ENCODE measurements at regions not wholly inside any gene's neighbourhood (a gene's known extent, or its start where the extent isn't known, plus 50 kb on each side); places are given as distances from the start of the nearest gene placed in this dataset.

DNA sequence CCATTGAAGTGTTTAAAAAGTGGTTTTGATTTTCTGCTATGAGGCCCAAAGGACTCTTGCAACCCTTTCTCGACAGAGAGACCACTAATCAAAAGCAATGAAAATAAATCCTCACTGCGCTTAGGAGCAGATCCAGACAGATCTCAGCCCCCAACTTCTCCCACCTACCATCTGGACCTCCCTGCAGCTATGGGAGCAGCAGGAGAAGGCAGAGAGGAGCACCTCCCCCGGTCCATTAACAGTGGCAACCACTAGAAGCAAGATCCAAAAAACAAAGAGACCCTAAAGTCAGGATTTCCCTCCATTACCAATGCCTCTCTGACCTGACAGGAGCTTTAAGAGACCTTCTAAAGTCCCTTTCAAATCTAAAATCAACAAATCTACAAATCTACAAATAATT lies 99.0 kb upstream of the LSM8 start:
- no peak overlapping the region for H3K4me3 ChIP-seq (ENCODE audit: low read length)
- DNase-seq (ENCODE audit: low read depth): no peak
- TF ChIP-seq, protein P1, sequence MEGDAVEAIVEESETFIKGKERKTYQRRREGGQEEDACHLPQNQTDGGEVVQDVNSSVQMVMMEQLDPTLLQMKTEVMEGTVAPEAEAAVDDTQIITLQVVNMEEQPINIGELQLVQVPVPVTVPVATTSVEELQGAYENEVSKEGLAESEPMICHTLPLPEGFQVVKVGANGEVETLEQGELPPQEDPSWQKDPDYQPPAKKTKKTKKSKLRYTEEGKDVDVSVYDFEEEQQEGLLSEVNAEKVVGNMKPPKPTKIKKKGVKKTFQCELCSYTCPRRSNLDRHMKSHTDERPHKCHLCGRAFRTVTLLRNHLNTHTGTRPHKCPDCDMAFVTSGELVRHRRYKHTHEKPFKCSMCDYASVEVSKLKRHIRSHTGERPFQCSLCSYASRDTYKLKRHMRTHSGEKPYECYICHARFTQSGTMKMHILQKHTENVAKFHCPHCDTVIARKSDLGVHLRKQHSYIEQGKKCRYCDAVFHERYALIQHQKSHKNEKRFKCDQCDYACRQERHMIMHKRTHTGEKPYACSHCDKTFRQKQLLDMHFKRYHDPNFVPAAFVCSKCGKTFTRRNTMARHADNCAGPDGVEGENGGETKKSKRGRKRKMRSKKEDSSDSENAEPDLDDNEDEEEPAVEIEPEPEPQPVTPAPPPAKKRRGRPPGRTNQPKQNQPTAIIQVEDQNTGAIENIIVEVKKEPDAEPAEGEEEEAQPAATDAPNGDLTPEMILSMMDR (IDR thresholded peaks at IDR 0.05; ENCODE audit: insufficient read depth, low read depth, low read length, missing control alignments): no peak

DNA sequence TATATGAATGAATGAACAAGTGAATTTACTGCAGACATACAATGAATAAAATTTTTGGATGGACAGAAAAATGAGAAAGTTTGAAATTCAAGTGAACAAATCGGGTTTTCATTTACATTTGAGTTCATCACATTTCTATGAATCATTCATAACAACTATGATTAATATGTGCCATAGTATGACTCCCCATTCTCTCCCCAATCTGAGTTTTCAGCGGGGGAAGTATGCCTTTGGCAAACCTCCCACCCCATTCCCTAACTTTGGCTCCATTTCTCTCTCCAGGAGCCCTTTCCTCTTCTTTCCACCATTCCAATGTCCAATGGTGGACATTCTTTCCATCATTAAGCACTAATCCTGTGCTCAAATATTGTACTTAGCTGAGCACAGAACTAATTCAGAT lies 96.8 kb upstream of the LSM8 start:
- TF ChIP-seq, protein P1 (IDR thresholded peaks at IDR 0.05; ENCODE audit: insufficient read depth, low read depth, low read length, missing control alignments): no peak
- H3K4me3 ChIP-seq (ENCODE audit: low read length): no peak overlapping the region
- DNase-seq (ENCODE audit: low read depth): peak; percentile 44

DNA sequence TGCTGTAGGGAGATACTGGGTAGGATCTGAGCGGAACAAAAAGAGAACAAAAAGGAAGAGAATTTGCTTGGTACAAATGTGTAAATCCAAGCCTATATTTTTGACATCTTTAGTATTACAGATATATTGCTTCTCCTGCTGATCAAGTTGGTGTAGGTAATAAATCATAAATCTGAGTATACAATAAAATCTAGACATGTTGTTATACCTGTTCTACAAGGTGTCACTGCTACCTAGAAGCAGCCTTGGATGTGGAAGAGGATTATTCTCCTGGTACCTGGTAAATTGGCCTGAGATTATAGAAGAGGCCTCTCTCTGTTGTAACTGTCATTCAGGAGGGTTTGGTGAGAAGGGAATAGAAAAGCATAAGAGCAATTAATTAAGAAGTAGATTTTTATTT lies 89.9 kb upstream of the LSM8 start:
- H3K4me3 ChIP-seq (ENCODE audit: low read length): no peak overlapping the region
- peak; percentile 58 for DNase-seq (ENCODE audit: low read depth)
- TF ChIP-seq, protein P1 (IDR thresholded peaks at IDR 0.05; ENCODE audit: insufficient read depth, low read depth, low read length, missing control alignments): no peak

DNA sequence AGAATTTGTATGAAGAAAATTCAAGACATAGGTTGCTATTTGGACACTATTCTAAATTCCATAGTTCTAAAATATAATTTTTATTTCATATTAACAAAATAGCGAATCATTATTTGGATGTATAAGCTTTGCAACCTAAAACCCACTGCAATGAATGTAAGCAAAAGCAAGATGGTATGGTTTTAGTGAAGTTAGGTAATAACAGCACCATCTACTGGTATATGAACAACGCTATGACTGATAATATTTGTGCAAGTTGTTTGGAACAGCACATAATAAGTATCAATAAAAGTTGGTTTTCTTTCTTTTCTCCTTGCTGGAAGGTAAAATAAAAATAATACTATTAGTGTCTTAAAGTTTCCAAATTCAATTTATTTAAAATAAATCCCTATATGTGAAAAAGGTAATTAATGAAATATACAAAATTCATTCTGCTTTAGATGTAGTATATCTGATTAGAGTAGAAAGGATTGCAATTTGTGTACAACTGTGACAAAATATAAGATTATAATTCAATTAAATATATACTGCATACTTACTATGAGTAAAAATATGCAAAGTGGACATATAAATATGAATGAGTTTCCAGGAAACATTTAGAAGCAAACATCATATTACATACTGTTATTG lies 79.0 kb upstream of the LSM8 start:
- TF ChIP-seq, protein P1 (IDR thresholded peaks at IDR 0.05; ENCODE audit: insufficient read depth, low read depth, low read length, missing control alignments): peak; percentile 50
- no peak overlapping the region for H3K4me3 ChIP-seq (ENCODE audit: low read length)
- DNase-seq (ENCODE audit: low read depth): peak; percentile 58

DNA sequence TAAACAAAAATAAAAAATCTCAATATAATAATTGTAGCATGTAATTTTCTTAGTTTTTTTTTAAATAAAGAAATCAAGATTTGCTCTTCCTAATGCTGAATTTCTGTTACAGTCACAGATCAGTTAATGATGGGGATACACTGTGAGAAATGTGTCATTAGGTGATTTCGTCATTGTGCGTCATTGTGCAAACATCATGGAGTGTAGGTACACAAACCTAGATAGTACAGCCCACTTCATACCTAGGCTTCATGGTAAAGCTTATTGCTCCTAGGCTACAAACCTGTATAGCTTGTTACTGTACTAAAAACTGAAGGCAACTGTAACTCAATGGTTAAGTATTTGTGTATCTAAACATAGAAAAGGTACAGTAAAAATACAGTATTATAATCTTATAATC lies 74.4 kb upstream of the LSM8 start:
- TF ChIP-seq, protein P1 (IDR thresholded peaks at IDR 0.05; ENCODE audit: insufficient read depth, low read depth, low read length, missing control alignments): no peak
- DNase-seq (ENCODE audit: low read depth): peak; percentile 85
- H3K4me3 ChIP-seq (ENCODE audit: low read length): no peak overlapping the region

DNA sequence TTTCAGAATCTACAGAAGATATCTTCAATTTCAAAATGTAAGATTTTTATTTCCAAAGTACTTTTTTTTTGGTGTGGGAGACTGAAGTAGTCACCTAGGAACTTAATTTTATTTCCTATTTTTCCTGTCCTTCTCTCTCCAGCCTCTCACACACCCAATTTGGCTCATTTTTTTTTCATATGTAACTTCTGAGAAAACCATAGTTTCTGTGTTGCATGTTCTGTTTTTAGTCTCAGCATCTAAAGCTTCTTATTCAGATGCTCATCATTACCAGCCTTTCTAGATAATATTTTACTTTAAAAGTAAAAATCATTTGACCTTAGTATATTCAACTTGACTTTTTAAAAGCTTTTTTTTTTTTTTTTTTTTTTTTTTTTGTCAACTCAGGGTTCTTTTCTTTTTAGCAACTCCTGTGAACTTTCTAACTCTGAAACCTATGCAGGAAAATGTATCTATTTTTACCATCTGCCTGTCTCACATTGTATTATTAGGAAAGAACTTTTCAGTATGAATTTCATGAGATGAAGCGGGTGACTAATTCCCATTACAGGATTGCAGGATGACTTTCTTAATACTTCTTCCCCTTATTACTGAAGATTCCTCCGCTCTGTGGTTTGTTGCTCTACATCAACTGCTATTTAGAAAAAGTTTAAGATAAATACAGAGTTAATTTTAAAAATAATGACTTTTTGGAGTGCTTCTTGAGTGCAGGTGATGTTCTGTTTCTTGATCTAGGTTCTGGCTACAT lies 73.6 kb upstream of the LSM8 start:
- TF ChIP-seq, protein P1 (IDR thresholded peaks at IDR 0.05; ENCODE audit: insufficient read depth, low read depth, low read length, missing control alignments): no peak
- DNase-seq (ENCODE audit: low read depth): peak; percentile 11
- no peak overlapping the region for H3K4me3 ChIP-seq (ENCODE audit: low read length)
